ENCODE measurements at regions not wholly inside any gene's neighbourhood (a gene's known extent, or its start where the extent isn't known, plus 50 kb on each side); places are given as distances from the start of the nearest gene placed in this dataset.

DNA sequence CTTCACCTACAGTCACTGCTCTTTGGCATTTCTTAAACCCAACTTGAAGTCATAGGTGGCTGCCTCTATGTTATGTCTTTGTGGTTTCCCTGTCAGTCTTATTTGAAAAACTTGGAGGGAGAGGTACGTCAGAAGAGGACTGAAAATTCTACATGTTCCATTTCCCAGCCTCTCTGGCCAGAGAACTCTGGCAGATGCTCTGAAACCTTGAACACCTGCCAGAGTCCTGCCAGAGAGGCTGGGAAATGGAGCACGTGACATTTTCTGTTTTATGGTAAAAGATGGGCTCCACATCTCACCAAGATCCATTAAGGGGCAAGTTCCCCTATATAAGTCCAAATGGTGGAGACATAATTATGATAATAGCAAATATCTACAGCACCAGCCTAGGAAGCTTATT, 99.5 kb downstream of the MAFB start:
- DNase-seq: no peak

DNA sequence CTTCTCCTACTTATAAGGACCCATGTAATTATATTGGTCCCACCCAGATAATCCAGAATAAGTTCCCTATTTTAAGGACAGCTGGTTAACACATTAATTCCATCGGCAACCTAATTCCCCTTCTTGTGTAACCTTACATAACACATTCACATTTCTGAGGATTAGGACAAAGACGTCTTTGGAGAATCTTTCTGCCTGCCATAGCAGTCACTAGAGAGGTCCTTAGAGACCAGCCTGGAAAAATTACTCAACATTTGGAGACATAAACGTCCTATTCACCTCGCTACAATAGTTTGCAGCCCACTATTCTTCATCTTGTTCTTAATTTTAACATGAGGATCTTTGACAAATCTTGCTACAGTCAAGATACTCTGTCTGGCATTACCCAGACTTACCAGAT, 100.1 kb downstream of the MAFB start:
- DNase-seq: no peak

- DNase-seq: no peak
Measured at GRCh38 chr20:40587038-40587437, 102.0 kb downstream of the MAFB start.

DNA sequence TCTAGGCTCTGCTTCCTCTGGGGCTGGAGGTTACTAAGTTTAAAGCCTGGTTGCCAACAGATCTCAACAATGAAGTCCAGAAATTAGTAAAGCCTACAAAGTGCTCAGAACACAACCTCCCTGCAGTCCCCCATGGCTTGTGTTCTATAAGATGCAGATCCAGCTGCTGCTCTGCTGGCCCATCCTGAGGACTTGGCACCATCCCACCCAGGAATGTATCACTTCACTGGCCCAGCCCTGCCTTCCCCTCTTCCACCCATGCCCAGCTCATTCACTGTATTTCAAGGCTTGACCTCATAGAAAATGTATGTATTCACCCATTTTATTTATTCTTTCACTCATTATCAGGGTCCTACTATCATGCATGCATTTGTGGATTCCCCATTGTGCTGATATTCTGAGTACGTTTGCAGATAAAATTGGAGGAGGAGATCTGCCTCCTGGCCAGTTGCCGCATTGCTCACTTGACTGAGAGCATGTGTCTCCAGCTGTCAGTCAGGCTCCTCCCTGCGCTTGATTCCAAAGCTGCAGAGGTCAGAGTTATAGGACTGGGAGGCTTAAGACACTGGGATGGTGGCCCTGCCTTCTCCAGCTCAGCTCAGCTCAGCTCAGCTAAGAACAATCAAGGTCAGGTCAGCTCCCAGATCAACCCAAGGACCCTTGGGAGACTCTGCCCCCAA, 104.8 kb downstream of the MAFB start:
- DNase-seq: no peak

DNA sequence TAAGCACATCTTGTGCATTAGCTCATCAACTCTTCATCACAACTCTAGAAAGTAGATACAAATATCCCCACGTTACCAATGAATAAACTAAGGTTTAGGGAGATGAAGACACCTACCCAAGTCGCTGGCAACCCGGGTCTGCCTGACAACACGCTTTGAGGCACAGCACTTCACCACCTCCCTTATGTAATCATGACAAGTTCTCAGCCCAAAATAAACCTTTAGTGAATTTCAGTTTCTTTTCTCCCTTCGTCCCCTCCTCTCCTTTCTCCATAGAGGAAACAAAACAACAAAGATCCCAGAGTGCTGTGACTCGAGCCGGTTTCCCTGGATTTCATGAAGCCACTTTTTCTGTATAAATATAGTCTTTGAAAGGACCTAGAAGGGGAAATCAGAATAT, 105.4 kb downstream of the MAFB start:
- no peak for DNase-seq

DNA sequence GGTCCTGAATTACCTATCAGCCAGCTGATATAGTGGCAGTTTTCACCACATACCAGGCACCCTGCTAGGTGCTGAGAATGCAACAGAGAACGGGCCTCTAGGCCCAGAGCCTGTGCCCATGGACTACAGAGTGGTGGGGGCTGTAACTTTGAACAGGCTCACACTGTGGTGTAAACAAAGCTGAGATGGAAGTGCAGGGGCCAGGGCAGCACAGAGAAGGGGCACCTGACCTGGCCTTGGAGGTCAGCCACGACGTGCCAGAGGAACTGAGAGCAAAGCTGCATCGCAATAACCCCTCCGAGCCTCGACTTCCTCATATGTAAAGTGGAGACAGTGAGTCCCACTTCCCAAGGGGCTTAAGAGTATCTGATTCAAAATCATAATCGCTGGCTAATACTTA, 105.8 kb downstream of the MAFB start:
- DNase-seq: no peak

DNA sequence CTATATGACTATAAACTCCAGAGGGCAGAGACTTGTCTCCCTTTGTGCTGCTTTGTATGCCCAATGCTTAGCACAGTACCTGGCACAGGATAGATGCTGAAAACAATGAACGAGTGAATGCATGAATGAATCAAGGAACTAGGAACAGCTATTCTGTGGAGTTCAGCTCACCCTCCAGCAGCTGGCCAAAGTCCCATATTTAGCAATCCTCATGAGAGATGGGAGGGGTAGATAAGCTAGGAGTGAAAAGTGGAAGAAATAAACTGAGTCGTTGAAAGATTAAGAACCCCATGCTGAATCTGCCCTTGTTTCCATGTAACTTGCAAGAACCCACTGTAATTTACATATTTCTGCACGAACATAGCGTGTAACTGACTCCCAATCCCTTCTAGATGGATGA, 106.5 kb downstream of the MAFB start:
- DNase-seq: no peak

DNA sequence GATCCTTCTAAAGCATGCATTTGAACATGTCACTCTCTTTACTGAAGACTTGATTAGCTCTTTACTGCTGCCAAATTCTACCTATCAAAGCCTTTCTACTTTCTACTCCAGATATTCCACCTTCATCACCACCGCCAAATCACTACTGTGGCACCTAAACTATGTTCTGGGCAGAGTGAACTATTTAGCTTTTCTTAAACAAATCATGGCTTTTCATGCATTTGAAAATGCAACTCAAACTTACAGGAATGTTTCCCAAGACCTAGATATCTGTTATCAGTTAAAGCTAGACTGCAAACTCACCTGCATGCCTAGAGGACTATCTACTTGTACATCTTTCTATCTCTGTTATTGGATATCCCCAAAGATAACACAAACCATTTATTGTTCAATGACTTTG, 109.3 kb downstream of the MAFB start:
- DNase-seq: no peak

DNA sequence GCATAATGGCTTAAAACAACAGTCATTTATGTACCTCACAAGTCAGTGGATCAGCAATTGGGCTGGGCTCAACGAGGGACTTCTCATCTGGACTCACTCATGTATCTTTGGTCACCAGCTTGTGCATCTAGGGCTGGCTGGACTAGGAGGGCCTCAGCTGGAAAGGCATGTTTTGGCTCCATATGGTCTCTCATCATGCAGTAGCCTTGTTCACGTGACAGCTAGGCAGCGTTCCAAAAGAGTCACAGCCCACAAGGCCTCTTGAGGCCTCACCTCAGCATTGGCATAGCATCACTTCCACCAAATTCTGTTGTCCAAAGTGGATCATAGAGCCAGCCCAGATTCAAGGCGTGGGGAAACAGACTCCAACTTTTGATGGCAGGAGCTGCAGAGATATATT, 110.1 kb downstream of the MAFB start:
- no peak for DNase-seq

- no peak for DNase-seq
Measured at GRCh38 chr20:40575851-40576250, 113.2 kb downstream of the MAFB start.

- DNase-seq: no peak
Measured at GRCh38 chr20:40572251-40572650, 116.8 kb downstream of the MAFB start.

GRCh38 chr20:40571639-40572038, 117.4 kb downstream of the MAFB start:
- no peak for DNase-seq

- DNase-seq: no peak
Measured at GRCh38 chr20:40568200-40568599, 120.8 kb downstream of the MAFB start.

DNA sequence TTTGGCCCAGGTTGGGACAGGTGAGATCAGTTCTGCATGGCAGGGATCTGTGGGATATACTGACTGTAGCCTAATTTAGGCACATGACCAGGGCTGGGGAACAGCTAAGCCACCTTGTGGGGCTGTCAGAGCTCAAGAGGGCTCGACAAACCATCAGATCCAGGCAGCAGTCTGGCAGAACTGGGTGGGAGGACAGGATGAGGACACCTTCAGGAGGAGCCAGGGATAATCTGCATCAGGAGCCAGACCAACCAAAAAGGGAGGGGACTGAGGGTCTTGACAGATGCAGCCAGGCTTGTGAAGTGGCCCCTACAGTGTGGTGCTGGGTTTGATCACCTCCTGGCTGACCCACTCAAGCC, 123.4 kb downstream of the MAFB start:
- no peak for DNase-seq

DNA sequence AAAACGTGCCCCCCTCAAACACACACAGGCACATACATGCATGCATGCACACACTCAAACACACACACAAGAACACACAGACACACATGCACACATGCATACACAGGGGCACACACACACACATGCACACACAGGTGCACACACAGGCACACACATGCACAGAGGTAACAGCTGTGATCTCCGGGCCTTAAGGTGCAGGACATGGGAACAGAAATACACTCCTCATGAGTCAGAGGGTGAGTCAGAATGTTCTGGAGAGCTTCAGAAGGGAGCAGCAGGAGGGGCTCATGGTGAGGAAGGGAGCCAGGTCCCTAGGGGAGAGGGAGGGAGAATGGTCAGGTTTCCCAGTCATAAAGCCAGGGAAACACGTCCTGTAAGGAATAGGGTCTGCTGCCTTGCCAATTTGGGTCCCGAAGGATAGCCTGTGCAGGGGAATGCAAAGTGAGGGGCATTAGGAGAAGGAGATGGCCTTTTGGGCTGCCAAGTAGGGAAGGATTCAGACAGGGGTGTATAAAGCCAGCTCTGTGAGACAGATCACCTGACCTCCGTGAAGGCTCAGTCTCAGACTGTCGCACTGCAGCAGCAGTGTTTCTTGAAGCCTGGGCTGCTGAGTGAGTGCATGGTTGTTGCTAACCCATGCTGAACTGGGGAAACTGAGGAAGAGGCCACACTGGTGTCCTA, 123.9 kb downstream of the MAFB start:
- no peak for DNase-seq

- no peak for DNase-seq
Measured at GRCh38 chr20:40563296-40563950, 125.6 kb downstream of the MAFB start.

DNA sequence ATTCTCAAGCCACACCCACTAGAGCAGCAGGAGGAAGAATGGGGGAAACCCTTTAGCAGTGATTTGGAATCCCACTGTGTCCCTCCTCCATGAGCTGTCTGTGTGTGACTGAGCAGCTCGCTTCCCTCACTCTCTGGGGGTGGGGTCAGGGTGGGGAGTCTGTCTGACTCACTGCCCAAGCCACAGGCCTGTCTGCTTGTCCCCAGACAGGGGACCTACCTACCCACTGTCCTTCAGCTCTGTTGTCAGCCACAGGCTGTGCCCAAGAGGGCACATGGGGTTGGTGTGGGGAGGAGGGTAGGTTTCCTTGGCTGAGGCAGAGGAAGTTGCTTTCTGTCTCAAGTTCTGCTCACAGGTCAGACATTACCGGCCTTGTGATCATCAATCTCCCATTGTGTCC, 127.0 kb downstream of the MAFB start:
- no peak for DNase-seq

GRCh38 chr20:40561187-40561586, 127.8 kb downstream of the MAFB start:
- no peak for DNase-seq

GRCh38 chr20:40558212-40558611, 130.8 kb downstream of the MAFB start:
- no peak for DNase-seq

- no peak for DNase-seq
Measured at GRCh38 chr20:40551125-40551530, 137.9 kb downstream of the MAFB start.

- no peak for DNase-seq
Measured at GRCh38 chr20:40547483-40548091, 141.4 kb downstream of the MAFB start.

- no peak for DNase-seq
Measured at GRCh38 chr20:40545478-40545877, 143.6 kb downstream of the MAFB start.

DNA sequence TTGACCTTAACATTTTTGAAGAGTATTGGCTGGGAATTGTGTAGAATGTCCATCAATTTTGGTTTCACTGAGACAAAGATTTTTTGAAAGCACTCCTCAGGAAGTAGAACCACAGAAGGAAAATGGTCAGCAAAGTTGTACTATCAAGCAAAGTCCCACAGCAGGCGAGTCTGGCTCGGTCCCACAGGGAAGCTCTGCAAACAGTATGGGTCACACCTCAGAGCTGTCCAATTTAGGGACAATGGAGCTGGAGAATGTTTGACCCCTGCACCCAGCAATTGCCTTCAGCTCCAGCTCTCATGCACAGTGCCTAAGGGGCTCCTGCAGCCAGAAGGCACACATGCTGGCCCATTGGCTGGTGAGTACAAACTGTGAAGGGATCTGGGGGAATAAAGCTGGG, 147.0 kb downstream of the MAFB start:
- no peak for DNase-seq

DNA sequence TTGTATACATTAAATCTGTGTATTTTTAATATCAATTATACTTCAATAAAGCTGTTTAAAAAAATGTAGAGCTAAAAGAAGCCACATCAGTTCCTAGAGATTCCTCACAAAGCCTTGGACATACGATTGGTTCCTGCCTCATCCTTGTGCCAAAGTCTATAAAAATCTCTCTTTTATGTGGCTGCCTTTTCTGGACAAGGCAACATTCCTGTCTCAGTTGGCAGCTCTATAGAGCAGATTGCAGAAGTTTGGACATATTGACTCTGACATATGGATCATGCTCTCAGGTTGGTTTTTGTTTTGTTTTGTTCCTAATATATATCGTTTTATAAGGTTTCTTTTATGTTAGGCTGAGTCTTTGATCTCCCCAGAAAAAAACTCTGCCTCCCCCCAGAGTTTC, 148.9 kb downstream of the MAFB start:
- DNase-seq: no peak

Measured in activated CD4-positive, alpha-beta T cell treated with anti-CD3 and anti-CD28 coated beads for 48 hours (primary cell).